Mucosa of descending colon (tissue), 3 donors: ENCODE measurements at regions not wholly inside any gene's neighbourhood (a gene's known extent, or its start where the extent isn't known, plus 50 kb on each side); places are given as distances from the start of the nearest gene placed in this dataset.

Source experiments
- ATAC-seq: fragments of 200-7000 bp; cut with Tn5 transposase; one replicate; pipeline ENCODE4 v1.9.1; 2020; ENCODE audit warnings: mild to moderate bottlenecking, moderate library complexity
- DNase-seq, 3 donors: peaks; one replicate each; pipeline ENCODE4 v3.0.0-alpha.2; 2020
- H3K36me3 ChIP-seq: fragments of 200-600 bp; one replicate; pipeline ENCODE4 v1.8.0; 2021; ENCODE audit warnings: low read depth, mild to moderate bottlenecking
- H3K4me1 ChIP-seq: fragments of 200-600 bp; one replicate; pipeline ENCODE4 v1.8.0; 2021; ENCODE audit warnings: low read depth, mild to moderate bottlenecking
- H3K4me3 ChIP-seq: fragments of 200-600 bp; one replicate; pipeline ENCODE4 v1.8.0; 2021; ENCODE audit warnings: mild to moderate bottlenecking
- H3K9me3 ChIP-seq: fragments of 200-600 bp; one replicate; pipeline ENCODE4 v1.8.0; 2021; ENCODE audit warnings: mild to moderate bottlenecking
- CTCF ChIP-seq: fragments of 200-600 bp; IDR thresholded peaks from one replicate; pipeline ENCODE4 v1.8.0; 2022; ENCODE audit warnings: antibody characterized with exemption, mild to moderate bottlenecking
- intact Hi-C, 2 donors: fragments of 100-400 bp; cut with DNase I in 1 of 2; cut with micrococcal nuclease in 1 of 2; formaldehyde crosslinking; loops; one replicate each; pipeline versions ENCODE4 v1.11.0 to v1.11.1; 2022; cut with DNase I, micrococcal nuclease
- donor health status: DM: no; HTN: no; CAD: no; lungs with moderate emphysema.
- donor health status: DM: no; HTN: no; CAD: no.
- donor health status: DM: no; HTN: yes; CAD: no.

DNA sequence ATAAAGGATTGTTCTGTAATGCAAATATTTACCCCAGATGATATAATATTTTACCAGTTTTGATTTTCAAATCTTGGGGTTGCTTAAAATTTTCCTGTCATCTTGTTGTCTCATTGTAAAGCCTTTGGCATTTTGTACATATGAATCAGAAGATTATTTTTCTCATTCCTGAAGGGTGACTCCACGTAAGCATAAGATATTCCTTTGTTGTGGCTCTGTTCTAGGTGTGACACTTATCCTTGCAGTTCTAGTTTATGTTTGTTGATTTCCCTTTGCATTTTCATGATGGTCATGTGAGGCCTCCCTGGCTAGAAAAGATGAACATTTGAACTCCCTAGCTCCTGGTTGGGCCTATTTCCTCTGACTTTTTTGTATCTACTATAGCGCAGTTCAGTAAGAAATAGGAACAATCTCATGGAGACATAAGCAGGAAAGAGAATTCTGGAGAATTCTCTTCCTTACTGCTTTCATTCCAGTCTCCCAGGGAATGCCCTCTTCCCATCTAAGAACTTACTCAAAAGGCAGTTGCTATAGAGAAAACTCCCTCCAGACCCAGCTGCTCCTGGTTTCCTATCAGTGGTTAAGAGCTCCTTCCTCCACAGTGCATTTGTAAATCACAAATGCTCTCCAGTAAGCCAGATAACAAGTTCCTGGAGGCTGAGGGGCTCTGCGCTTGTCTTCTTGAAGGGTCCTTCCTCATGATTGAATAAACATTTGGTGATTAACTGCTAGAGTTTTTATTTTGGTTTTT, 124.7 kb downstream of the WNT5A start:
- no peaks in the 10 kb centered on the region for H3K4me1 ChIP-seq
- no peaks in the 10 kb centered on the region for H3K9me3 ChIP-seq
- no peak overlapping the region for H3K4me3 ChIP-seq
- H3K36me3 ChIP-seq = no peaks in the 10 kb centered on the region
- intact Hi-C loops = no loop called here
- no peak for TF ChIP-seq CTCF
- ATAC-seq (no peak), DNase-seq (no peak)

DNA sequence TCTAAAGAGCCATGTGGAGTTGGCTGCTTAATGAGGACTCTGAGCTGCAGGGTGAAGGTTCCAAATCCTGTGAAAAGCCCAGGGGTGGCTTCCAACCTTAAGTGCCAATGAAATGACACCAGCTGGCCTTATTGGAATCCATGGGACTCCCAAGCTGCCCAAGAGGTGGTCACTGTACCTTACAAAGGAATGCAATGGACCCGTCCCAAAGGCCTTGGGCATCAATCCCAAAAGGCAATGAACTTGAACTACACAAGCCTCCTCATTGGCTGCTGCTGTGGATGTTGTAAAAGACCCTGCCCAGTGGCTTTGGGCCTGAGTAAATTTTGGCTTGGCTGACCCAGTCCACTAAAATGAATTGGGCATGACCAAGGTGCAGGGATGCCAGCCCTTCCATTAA, 129.3 kb downstream of the WNT5A start:
- no peak for ATAC-seq
- intact Hi-C loops = no loop called here

GRCh38 chr3:55352668-55353067, 134.4 kb downstream of the WNT5A start:
- H3K36me3 ChIP-seq = no peaks in the 10 kb centered on the region
- no peak for TF ChIP-seq CTCF
- DNase-seq (no peak), ATAC-seq (no peak)
- no peak overlapping the region for H3K4me3 ChIP-seq
- no peaks in the 10 kb centered on the region for H3K9me3 ChIP-seq
- H3K4me1 ChIP-seq = no peaks in the 10 kb centered on the region
- intact Hi-C loops = no loop called here

More for the DNA sequence above, 129.3 kb downstream of the WNT5A start:
- no peak for DNase-seq
- Histone ChIP-seq H3K4me3 (no peak overlapping the region), H3K9me3 (no peaks in the 10 kb centered on the region), H3K36me3 (no peaks in the 10 kb centered on the region), H3K4me1 (no peaks in the 10 kb centered on the region)
- no peak for TF ChIP-seq CTCF

DNA sequence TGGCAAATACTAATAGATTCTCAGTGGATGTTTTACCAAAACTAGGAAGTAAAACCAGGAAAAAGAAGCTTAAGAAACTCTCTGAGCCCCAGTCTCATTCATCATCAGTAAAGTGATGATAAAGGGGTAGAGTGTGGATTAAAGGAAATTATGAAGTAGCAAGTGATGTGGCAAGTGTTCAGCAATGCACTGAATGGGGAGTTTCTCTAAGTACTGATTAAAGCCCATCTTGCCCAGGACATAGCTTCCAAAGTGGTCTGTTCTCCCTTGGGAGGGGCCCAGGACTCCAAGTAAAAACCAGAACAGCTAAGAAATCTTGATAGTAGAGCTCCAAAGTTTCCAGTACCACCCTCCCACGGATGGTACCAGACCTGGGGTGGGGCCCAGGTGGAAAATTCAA, 137.3 kb downstream of the WNT5A start:
- DNase-seq (no peak), ATAC-seq (no peak)
- no peak overlapping the region for H3K4me3 ChIP-seq
- H3K36me3 ChIP-seq = no peaks in the 10 kb centered on the region
- no peaks in the 10 kb centered on the region for H3K9me3 ChIP-seq
- H3K4me1 ChIP-seq = no peaks in the 10 kb centered on the region
- intact Hi-C loops = no loop called here
- no peak for TF ChIP-seq CTCF

DNA sequence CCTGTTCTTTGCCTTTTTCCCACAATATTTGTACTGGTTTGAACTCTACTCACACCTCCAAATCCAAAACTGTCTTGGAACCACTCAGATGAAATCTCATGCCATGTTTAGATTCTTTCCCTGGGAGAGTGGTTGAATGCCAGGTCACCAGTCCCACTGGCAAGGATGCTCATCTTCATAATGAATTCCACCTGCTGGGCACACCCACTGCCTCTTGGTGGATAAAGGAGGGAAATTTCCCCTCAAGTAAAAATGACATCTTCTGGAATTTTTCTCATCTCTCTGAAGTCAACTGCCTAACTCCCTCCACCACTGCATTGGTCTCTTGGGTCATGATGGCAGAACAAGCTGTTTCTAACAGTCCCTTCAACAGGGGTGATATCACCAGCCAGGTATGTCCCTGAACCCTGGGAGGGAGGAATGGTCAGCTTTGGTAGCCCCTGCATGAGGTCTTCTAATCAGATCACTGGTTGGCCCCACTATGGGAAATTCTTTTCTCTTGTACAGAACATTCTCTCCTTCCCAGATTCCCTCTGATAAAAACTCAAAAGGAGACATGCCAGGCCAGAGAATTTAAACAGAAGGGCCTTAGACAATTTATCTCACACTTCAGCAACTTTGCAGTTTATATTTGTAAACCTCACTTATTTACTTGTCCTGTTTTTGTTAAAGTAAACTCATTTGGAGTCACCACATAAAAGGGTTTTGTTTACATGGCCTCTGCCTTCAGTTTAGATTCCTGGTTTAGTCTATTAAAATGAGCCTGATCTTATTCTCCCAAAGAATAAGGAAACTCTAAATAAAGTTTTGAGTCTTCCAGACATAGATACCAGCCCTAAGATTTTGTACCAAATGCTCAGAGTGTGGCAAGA, 143.4 kb downstream of the WNT5A start:
- TF ChIP-seq CTCF = no peak
- intact Hi-C loops = no loop called here
- H3K4me3 ChIP-seq = no peak overlapping the region
- ATAC-seq (no peak), DNase-seq (no peak)
- no peaks in the 10 kb centered on the region for H3K9me3 ChIP-seq
- no peaks in the 10 kb centered on the region for H3K36me3 ChIP-seq
- no peaks in the 10 kb centered on the region for H3K4me1 ChIP-seq
